ENCODE measurements at regions not wholly inside any gene's neighbourhood (a gene's known extent, or its start where the extent isn't known, plus 50 kb on each side); places are given as distances from the start of the nearest gene placed in this dataset.
"Not testable (repeated sequence)": the region's sequence is repeated elsewhere in the genome, so short reads cannot be mapped to it uniquely, and the experiment has no call there.

DNA sequence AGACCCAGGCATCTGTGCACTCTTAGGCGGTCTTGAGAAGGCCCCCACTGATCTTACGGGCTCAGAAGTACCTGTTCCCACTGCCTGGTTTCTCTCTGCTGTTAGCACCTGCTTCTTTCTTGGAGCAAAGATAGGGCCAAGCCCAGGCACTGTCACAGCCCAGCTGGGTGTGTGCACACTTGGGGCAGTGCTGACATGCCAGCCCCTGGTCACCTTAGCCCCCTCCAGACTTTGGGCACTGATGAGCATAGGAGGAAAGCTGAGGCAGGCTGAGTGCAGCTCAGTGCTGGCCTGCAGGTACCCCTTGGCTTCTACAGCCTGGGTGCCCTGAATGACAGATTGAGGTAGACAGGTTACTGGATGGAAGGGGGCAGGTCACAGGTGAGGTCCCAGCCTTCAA is 105.7 kb upstream of the AHI1 start:
- DNase-seq, result no peak
- Histone ChIP-seq H3K4me3 (no peak overlapping the region), H3K36me3 (no peaks in the 10 kb centered on the region), H3K4me1 (no peaks in the 10 kb centered on the region), H3K27ac (no peak overlapping the region), H3K9me3 (no peaks in the 10 kb centered on the region), H3K27me3 (no peaks in the 10 kb centered on the region)
- TF ChIP-seq POLR2A (IDR thresholded peaks at IDR 0.05), result no peak
- TF ChIP-seq, protein P1, sequence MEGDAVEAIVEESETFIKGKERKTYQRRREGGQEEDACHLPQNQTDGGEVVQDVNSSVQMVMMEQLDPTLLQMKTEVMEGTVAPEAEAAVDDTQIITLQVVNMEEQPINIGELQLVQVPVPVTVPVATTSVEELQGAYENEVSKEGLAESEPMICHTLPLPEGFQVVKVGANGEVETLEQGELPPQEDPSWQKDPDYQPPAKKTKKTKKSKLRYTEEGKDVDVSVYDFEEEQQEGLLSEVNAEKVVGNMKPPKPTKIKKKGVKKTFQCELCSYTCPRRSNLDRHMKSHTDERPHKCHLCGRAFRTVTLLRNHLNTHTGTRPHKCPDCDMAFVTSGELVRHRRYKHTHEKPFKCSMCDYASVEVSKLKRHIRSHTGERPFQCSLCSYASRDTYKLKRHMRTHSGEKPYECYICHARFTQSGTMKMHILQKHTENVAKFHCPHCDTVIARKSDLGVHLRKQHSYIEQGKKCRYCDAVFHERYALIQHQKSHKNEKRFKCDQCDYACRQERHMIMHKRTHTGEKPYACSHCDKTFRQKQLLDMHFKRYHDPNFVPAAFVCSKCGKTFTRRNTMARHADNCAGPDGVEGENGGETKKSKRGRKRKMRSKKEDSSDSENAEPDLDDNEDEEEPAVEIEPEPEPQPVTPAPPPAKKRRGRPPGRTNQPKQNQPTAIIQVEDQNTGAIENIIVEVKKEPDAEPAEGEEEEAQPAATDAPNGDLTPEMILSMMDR (IDR thresholded peaks at IDR 0.05), result no peak
- intact Hi-C loops (cut with DNase I; ENCODE audit: low total_unique reads), result no loop called here

DNA sequence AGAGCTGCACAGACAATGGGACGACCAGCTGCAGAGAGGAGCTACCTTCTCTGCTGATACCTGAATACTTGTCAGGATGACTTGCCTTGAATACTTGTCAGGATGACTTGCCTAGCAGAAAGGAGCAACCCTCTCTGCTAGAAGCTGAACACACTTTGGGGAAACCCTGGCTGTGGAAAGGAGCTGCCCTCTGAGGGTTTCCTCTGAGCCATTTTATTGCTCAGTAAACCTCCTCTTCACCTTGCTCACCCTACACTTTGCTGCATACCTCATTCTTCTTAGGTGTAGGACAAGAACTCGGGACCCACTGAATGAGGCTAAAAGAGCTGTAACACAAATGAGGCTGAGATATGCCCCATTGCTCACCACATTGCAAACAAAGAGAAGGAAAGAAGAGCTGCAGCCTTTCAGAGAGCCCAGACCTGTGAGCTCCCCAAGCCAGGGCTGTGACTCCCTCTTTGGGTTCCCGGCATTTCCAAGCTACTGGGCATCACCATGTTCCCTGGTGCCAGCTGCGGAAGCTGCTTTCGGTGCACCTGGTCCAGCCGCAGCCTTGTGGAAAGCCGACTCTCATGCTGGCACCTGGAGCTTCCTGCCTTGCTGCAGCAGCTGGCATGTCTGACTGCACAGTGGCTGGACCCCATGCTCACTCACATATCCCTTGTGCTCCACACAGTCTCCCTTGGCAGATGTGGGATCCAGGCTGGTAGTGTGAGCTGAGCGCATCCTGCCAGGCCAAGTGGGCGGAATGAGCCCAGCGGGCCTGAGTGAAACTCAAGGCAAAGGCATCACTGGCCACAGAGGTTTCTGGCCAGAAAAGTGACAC is 106.7 kb upstream of the AHI1 start:
- intact Hi-C loops (cut with DNase I; ENCODE audit: low total_unique reads), result no loop called here
- Histone ChIP-seq H3K4me3 (no peak overlapping the region), H3K9me3 (no peaks in the 10 kb centered on the region), H3K27me3 (no peaks in the 10 kb centered on the region), H3K4me1 (no peaks in the 10 kb centered on the region), H3K27ac (no peak overlapping the region), H3K36me3 (no peaks in the 10 kb centered on the region)
- TF ChIP-seq, protein P1 (IDR thresholded peaks at IDR 0.05), result no peak
- no peak for TF ChIP-seq POLR2A (IDR thresholded peaks at IDR 0.05)
- DNase-seq, result no peak

DNA sequence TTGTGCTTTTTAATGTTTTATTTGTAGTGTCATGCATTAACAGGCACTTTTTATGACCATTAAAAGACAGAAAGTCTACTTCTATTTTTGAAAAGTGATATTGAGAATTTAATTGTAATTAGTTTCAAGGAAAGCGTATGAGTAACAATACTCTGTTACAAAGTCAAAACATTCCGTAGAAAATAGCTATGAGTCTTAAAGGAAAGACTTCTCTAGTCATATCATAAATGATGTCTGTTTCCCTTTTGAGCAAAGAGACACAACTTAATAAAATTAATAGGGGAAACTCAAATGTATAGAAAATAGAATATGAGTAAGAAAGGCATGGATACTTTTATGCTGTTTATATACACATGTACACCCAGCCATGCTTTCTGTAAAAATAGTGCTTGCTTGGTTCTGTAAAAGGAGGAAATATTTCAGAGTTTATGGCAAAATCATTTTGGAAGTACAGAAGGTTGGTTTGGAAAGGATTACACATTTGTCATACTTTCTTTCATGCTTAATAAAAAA is 107.8 kb upstream of the AHI1 start:
- intact Hi-C loops (cut with DNase I; ENCODE audit: low total_unique reads), result no loop called here
- no peak for TF ChIP-seq POLR2A (IDR thresholded peaks at IDR 0.05)
- TF ChIP-seq, protein P1 (IDR thresholded peaks at IDR 0.05), result no peak
- no peak overlapping the region for H3K4me3 ChIP-seq
- H3K9me3 ChIP-seq, result no peaks in the 10 kb centered on the region
- H3K27me3 ChIP-seq, result no peaks in the 10 kb centered on the region
- H3K4me1 ChIP-seq, result no peaks in the 10 kb centered on the region
- no peak for DNase-seq
- no peak overlapping the region for H3K27ac ChIP-seq
- no peaks in the 10 kb centered on the region for H3K36me3 ChIP-seq

DNA sequence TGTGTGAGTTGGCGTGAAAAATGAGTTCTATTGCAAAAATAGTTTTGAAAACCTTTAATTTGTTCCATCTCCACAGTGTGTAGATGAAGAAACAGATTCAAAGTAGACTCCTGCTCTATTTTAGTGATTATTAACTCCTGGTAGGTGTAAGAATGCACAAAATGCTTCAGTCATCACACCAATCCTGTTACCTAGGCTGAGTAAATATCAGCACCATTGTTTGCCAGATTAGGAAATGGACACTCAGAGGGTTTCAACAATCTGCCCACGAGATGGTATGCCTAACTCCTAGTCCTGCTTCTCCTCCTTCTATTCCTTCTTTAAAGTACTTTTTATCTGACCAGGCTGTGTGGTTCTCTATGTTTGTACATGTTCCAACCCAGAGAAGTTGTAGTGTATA is 108.9 kb upstream of the AHI1 start:
- Histone ChIP-seq H3K36me3 (no peaks in the 10 kb centered on the region), H3K9me3 (no peaks in the 10 kb centered on the region), H3K27me3 (no peaks in the 10 kb centered on the region), H3K4me1 (no peaks in the 10 kb centered on the region), H3K27ac (no peak overlapping the region), H3K4me3 (no peak overlapping the region)
- intact Hi-C loops (cut with DNase I; ENCODE audit: low total_unique reads), result no loop called here
- TF ChIP-seq, protein P1 (IDR thresholded peaks at IDR 0.05), result no peak
- TF ChIP-seq POLR2A (IDR thresholded peaks at IDR 0.05), result no peak
- DNase-seq, result no peak

DNA sequence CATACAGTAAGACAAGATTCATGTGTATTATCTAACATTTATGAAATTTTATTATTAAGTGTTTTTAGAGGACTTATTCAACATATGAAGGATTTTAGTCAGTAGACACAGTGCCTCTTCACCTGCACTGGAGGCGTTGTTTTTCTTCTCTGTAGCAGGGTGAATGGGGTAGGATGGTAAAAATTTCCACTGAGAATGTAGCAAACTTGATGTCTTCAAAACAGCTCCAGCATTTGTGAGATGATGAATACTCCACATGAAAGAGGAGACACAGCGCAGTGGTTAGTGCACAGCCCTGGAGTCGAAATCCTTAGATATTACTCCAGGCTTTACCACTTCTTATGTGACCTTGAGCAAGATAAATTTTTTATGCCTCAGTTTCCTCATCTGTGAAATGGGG is 110.5 kb upstream of the AHI1 start:
- TF ChIP-seq, protein P1 (IDR thresholded peaks at IDR 0.05), result no peak
- TF ChIP-seq POLR2A (IDR thresholded peaks at IDR 0.05), result no peak
- intact Hi-C loops (cut with DNase I; ENCODE audit: low total_unique reads), result no loop called here
- no peaks in the 10 kb centered on the region for H3K9me3 ChIP-seq

DNA sequence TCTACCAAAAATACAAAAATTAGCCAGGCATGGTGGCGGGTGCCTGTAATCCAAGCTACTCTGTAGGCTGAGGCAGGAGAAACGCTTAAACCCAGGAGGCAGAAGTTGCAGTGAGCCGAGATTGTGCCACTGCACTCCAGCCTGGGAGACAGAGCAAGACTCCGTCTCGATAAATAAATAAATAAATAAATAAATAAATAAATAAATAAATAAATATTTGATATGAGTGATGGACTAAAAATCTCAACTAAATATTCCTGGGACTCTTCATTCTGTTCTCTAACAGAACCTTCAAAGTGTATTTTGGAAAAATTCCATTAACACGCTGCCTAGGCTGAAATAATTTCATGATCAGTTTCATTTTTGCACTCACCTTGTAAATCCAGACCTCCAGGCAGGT is 112.7 kb upstream of the AHI1 start:
- H3K27me3 ChIP-seq; H3K27ac ChIP-seq; H3K36me3 ChIP-seq; intact Hi-C loops (cut with DNase I; ENCODE audit: low total_unique reads); DNase-seq; H3K9me3 ChIP-seq; H3K4me1 ChIP-seq; H3K4me3 ChIP-seq: not testable (repeated sequence)

More for the DNA sequence above, 110.5 kb upstream of the AHI1 start:
- Histone ChIP-seq H3K4me1 (no peaks in the 10 kb centered on the region), H3K27me3 (no peaks in the 10 kb centered on the region), H3K27ac (no peak overlapping the region), H3K36me3 (no peaks in the 10 kb centered on the region), H3K4me3 (no peak overlapping the region)
- no peak for DNase-seq
